NOMO-1 (cell line): ENCODE measurements at regions not wholly inside any gene's neighbourhood (a gene's known extent, or its start where the extent isn't known, plus 50 kb on each side); places are given as distances from the start of the nearest gene placed in this dataset.

Experiments used
- DNase-seq, 2 experiments: peaks; one replicate each; lab custom pipeline; 2025; ENCODE audit not compliant: unreplicated experiment in 2 of 2; lab: John Stamatoyannopoulos, UW

DNA sequence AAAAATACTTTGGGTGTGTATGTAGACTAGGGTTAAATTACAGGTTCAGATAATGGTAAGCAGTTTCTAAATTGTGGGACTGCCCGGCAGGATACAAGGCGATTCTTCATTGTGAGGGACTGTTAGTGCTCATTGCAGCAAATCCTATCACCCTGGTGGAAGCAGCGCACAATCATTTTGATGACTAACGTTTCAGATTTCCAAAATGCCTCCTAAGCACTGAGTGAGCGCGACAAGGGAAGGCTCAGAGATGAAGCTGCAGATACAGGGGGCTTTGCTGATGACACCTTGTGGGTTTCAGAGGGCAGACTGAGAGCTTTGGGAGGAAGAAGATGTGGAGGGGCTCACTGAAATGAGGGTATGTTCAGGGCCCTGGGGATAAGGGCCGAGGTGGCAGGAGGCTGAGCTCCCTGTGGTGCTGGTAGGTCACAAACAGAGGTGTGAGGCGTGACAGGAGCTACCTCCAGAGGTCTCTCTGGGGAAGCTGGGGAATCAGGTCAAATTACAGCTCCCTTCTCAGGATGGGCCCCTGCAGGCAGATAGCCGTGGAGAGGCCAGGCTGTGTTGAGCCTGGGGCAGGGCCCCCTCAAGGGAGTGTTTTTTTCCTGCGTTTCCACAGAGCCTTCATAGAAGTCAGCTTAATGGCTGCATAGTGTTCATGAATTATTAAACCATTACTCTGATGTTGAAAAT is 84.5 kb upstream of the FYN start:
- DNase-seq, result no peak

- DNase-seq, result peak; percentile 38 to 74
Observed at GRCh38 chr6:111958534-111958933, 85.3 kb upstream of the FYN start.

- no peak for DNase-seq
Observed at GRCh38 chr6:111959766-111960165, 86.5 kb upstream of the FYN start.

DNA sequence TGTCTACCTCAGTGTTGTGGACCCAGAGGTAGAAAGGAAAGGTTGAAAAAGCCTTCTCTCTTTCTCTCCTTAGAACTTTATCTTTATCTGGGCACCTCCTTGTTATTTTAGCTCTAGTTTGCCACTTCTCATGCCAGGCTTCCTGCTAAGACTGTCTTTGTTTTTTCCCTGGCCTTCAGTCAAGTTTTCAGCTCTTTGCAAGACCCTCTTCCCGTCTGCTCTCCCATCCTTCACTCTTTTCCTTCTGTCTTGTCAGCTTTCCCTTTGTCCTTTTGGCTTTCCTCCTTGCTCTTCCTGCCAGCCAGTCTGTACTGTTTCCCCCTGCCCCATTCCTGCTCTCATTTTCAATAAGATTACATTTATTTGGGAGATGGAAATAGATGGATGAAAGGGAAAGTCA is 86.8 kb upstream of the CCN6 start:
- no peak for DNase-seq

DNA sequence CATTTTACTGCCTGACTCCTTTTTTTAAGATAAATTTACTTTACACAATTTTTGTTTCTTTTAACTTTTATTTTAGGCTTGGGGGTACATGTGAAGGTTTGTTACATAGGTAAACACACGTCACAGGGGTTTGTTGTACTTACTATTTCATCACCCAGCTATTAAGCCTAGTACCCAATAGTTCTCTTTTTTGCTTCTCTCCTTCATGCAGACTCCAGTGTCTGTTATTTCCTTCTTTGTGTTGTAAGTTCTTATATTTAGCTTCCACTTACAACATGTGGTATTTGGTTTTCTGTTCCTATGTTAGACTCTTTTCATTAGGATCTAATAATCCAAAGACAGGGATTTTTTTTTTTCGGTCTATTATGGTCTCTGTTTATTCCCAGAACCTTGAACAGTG is 83.5 kb upstream of the CCN6 start:
- DNase-seq, result peak; percentile 76 to 88

GRCh38 chr6:111971181-111971841 is 82.6 kb upstream of the CCN6 start:
- no peak for DNase-seq

DNA sequence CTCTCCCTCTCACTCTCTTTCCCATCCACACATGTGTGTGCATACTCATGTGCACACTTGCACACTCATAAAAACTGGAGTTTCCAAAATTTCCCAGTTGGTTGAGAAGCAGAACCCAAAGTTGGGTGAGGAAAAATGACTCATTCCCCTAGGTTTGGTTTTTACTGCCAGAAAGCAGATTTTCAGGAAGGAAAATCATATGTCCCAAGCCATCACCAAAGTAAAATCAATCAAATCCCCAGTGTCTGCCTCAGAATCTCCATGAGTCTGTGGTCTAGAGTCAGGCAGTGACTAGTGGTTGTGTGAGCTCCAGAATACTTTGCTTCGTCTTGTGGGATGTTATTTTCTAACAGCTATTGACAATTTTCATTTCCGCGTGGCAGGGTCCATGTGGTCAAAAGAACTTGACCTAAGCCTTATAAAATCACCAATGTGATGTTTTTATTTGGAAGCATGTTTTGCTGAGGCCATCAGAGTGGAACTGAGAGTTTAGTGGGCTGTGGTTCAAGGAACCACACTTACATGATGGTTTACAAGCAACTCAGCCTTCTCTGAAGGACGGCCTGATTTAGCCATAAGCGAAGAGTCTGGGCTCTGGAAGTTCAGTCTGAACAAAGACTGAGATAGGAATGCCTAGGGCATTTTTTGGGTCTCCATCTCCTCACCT is 81.9 kb upstream of the CCN6 start:
- DNase-seq, result no peak

DNA sequence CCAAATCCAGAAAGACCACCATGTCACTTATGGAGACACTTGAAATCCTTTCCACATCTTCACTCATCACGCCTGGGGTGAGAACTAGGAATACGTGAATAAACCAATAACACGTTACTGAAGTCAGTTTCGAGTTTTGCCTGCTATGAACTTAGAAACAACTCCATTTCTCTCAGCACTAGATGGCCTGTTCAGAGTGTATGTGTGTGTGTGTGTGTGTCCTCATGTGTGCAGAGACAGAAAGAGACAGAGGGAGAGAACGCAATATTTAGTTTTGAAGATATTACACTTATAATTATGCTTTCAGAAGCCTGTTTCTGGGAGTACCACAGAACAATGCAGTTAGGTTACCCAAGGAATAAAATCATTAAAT is 81.2 kb upstream of the CCN6 start:
- no peak for DNase-seq

- peak; percentile 59 to 86 for DNase-seq
Observed at GRCh38 chr6:111973118-111973761, 80.7 kb upstream of the CCN6 start.

DNA sequence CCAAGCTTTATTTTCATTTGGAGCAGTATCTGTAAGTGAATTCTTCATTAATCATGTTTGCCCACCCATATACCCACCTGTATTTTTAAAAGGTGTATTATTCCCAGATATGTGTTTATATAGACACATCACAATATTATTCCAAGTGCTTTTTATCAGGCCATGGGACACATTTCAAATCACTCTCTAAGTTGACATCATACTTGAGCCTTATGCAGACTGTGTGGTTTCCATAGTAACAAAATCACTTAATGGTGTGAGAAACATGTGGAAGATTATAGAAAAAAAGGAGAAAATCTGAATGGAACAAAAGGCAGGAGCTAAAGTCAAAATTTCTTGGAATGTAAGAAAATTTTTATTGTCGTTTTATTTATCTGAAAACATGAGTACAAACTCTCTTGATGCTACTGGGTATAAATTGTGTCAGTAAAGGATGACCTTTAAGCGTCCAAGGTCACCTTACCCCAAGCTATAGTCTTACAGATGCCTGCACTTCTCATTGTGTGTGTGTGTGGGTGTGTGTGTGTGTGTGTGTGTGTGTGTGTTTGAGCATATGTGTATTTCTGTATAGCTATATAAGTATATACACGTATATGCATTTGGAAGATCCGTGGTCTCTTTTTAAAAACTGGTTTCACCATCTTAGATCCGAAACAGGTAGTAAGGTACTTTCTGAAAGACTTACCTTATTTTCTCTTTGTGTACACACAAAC is 79.8 kb upstream of the CCN6 start:
- DNase-seq, result no peak

DNA sequence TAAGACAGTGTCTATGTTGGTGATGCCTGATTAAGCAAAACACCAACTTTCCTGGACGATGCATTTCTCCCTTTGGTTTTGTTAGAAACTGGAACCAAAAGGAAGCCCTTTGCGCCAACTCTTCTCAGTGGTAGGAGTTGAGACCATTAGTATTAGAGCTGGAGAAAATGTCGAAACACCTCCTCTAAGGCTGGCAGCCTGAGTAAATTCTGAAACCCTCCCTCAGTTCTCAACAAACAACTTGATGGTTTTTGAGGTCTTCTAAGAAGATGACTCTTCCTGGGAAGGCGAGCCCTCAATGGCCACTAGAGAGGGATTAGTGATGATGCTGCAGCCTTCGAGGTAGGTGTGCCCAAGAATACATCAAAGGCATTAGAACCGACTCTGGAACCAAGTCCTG is 78.4 kb upstream of the CCN6 start:
- no peak for DNase-seq

- no peak for DNase-seq
Observed at GRCh38 chr6:111976139-111976538, 77.8 kb upstream of the CCN6 start.

DNA sequence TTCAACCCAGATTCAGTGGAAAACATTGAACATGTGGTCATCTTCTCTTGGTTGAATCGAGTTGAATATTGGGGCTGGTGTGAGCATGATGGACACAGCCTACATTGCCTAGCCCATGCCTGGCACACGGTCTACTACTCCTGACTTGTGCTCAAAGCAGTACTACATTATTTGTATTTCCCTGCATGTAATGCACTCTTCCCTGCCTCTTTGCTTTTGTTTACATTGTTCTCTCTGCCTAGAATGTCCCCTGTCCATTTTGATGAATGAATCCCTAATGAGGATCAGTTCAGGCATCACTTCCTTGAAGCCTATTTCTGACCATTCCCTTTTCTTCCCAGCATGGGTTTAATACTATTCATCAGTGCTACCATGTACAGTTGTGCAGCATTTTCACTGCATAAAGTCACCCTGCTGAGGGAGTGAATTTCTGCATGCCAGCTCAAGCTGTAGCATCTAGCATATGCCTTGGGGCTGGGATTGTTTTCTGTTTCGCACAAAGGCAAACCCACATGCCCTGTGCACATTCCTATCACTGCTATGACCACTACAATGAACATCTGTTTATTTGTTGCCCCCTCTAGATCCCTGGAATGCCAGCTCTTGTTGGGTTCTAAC is 75.3 kb upstream of the CCN6 start:
- no peak for DNase-seq

- no peak for DNase-seq
Observed at GRCh38 chr6:111979633-111980032, 74.3 kb upstream of the CCN6 start.

- no peak for DNase-seq
Observed at GRCh38 chr6:111980143-111980542, 73.8 kb upstream of the CCN6 start.

DNA sequence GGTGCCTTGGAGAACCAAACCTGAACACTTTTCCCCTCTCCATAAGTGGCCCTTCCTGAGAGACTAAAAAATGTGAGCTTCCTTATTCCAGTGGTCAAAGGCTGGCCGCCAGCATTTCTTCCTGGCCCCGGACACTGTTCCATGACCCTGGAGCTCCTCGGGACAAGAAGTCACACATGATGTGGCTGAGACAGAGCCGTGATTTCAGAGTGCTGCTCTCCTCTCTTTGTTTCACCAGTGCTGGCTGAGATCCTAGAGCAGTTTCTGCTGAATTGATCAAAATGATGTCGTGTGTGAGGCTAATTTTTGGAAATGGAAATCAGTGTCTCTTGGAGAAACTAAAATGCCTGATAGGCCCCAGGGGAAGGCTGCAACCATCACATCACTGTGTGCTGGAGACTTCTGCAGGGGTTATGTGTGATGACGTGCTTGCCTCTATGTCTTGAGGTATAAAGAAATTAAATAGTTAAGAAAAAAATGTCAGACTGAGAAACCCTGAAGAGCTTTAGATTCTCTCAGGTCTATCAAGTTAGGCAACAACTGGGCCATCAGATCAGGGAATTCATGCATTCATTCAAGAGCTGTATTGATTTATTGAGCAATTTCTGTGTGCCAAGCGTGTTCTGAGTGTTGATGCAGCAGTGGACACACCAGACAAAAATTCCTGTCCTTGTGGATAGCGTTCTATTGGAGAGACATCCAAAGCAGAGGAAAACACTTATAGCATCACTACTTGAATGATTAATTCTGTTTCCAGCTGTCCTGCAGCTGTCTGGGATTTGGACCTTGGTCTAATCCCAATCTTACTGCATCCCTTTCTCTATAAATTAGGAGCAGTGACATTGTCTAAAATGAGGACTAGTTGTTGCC is 72.7 kb upstream of the CCN6 start:
- no peak for DNase-seq

DNA sequence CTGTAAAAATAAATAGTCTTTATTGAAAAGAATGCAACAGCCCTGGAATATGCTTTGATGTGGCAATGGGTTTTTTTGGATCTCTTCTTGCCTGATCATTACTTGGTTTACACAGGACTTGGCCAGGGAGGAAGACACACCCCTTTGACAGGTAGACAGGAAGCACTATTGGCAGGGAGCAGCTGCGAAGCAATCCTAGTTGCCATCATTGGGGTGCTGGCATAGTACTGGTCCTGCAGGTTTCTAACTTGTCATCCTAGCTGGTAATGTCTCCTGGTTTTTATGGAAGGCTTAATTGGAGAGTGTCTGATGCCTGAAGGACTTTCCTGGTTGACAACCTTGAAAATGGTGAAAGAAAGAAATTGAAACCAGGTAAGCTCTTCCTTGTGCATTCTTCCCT is 71.2 kb upstream of the CCN6 start:
- DNase-seq, result no peak

GRCh38 chr6:111983193-111983592 is 70.7 kb upstream of the CCN6 start:
- DNase-seq, result no peak

DNA sequence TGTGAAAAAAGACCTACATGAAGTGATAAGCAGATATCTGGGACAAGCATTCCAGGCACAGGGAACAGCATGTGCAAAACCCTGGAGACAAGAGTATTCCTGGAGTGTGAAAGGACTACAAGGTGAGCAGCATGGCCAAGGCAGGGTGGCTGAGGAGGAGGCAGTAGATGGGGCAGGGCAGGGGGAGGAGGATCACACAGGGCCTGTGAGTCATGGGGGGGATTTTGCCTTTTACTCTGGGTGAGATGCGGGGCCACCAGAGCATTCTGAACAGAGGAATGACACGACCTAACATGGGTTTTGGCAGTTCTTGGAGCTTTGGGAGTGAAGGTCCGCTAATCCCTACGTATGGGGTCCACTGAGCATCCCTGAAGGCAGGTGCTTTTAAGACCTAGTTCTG is 69.8 kb upstream of the CCN6 start:
- DNase-seq, result no peak
